ENCODE measurements at regions not wholly inside any gene's neighbourhood (a gene's known extent, or its start where the extent isn't known, plus 50 kb on each side); places are given as distances from the start of the nearest gene placed in this dataset.

DNA sequence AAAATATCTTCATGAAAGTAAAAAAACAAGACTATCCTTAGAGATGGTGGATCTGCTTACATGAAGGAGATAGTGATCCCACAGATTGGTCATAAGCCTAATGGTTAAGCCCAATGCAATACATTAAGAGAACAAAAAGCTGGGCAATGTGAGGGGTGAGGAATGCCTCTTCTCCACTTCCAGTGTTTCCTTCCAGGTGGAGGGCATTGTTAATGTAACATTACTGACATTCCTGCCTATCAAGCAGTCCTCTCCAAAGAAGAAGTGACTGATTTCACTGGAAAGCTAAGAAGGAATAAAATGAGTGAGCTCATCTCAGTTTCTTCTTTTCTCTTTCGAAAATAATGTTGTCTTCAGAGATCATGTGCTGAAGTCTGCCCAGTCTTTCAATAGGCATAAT lies 207.8 kb downstream of the RAB38 start:
- no peaks in the 10 kb centered on the region for H3K4me1 ChIP-seq
- intact Hi-C loops (cut with DNase I; ENCODE audit: low total_unique reads) (no loop called here), in situ Hi-C loops (cut with MboI; ENCODE audit: low sequenced_read_pairs in 4 of 4) (loop anchor here in 1 of 4 donors (25.0 kb wide), 1 partner anchor 95 kb away; no protein-coding TSS in a partner anchor)
- no peaks in the 10 kb centered on the region for H3K9me3 ChIP-seq
- TF ChIP-seq POLR2A (IDR thresholded peaks at IDR 0.05) = no peak
- no peak for TF ChIP-seq CTCF (IDR thresholded peaks at IDR 0.05 in 4 of 5, conservative IDR thresholded peaks at IDR 0.05 in 1 of 5)
- DNase-seq (no peak), ATAC-seq (no peak)
- H3K36me3 ChIP-seq = no peaks in the 10 kb centered on the region
- no peak overlapping the region for H3K27ac ChIP-seq
- H3K4me3 ChIP-seq = no peak overlapping the region
- H3K27me3 ChIP-seq = no peaks in the 10 kb centered on the region

DNA sequence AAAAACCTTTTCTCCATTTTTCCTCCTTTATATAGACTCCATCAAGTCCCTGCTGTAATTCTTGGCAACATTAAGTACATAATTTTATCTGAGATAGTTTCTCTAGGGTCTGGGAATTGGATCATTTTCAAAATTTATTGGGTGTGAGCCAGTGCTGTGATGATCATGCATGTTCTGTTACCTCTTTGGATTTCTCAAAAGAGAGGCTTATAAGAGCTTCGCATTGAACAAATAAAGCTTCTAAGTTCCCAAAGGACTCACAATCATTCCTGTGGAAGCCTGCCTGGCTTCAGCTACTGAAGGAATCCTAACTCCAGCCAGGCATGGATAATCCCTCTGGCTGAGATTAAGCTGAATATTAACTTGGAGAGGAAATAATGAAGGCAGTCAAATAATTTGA lies 208.5 kb downstream of the RAB38 start:
- H3K9me3 ChIP-seq = no peaks in the 10 kb centered on the region
- H3K4me1 ChIP-seq = no peaks in the 10 kb centered on the region
- ATAC-seq (no peak), DNase-seq (no peak)
- no peak overlapping the region for H3K27ac ChIP-seq
- intact Hi-C loops (cut with DNase I; ENCODE audit: low total_unique reads) = no loop called here
- in situ Hi-C loops (cut with MboI; ENCODE audit: low sequenced_read_pairs in 4 of 4) = loop anchor here in 1 of 4 donors (25.0 kb wide), 1 partner anchor 96 kb away; no protein-coding TSS in a partner anchor
- no peaks in the 10 kb centered on the region for H3K36me3 ChIP-seq
- H3K4me3 ChIP-seq = no peak overlapping the region
- no peak for TF ChIP-seq POLR2A (IDR thresholded peaks at IDR 0.05)
- no peak for TF ChIP-seq CTCF (IDR thresholded peaks at IDR 0.05 in 4 of 5, conservative IDR thresholded peaks at IDR 0.05 in 1 of 5)
- H3K27me3 ChIP-seq = no peaks in the 10 kb centered on the region

DNA sequence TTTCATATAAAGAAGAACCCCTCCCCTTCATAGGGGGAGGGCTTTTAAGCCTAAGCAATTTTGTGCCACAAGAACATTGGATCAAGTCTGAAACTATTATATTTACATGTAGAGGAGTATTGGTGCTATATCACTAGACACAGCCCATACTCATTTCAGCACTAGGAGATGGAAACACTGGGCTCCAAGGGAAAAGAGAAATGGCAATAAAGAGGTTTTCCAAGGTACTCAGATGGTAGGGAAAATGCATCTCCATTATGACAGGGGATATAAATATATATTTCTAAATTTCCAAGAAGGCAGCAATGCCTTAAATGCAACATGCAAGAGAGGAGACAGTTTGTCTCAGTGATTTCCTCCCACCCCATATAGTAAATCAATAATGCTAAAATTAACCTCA lies 209.0 kb downstream of the RAB38 start:
- TF ChIP-seq CTCF (IDR thresholded peaks at IDR 0.05 in 4 of 5, conservative IDR thresholded peaks at IDR 0.05 in 1 of 5) = no peak
- no peak for TF ChIP-seq POLR2A (IDR thresholded peaks at IDR 0.05)
- H3K27ac ChIP-seq = no peak overlapping the region
- no peaks in the 10 kb centered on the region for H3K27me3 ChIP-seq
- intact Hi-C loops (cut with DNase I; ENCODE audit: low total_unique reads) (no loop called here), in situ Hi-C loops (cut with MboI; ENCODE audit: low sequenced_read_pairs in 4 of 4) (loop anchor here in 1 of 4 donors (25.0 kb wide), 1 partner anchor 96 kb away; no protein-coding TSS in a partner anchor)
- no peak for ATAC-seq
- H3K4me3 ChIP-seq = no peak overlapping the region
- DNase-seq = no peak
- H3K36me3 ChIP-seq = no peaks in the 10 kb centered on the region
- no peaks in the 10 kb centered on the region for H3K4me1 ChIP-seq
- H3K9me3 ChIP-seq = no peaks in the 10 kb centered on the region

DNA sequence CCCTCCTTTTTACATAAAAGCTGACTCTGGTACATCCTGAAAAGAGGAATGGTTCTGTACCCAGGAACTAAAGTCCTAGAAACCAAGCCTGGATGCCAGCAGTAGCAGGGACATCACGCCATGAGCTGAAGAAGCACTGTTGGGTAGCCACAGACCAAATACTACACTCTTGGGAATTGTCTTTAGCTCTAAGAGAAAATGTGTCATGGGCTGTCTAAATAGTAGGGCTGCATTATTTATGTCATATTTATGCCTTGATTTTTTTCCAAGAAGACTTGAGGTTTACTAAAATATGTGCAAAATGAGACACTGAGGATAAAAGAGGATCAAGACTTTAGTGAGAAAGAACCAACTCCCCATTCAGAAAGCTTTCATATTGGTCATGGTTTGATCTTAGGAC lies 213.6 kb downstream of the RAB38 start:
- intact Hi-C loops (cut with DNase I; ENCODE audit: low total_unique reads) (no loop called here), in situ Hi-C loops (cut with MboI; ENCODE audit: low sequenced_read_pairs in 4 of 4) (loop anchor here in 1 of 4 donors (25.0 kb wide), 1 partner anchor 101 kb away; no protein-coding TSS in a partner anchor)
- TF ChIP-seq POLR2A (IDR thresholded peaks at IDR 0.05) (no peak), CTCF (IDR thresholded peaks at IDR 0.05 in 4 of 5, conservative IDR thresholded peaks at IDR 0.05 in 1 of 5) (no peak)
- no peaks in the 10 kb centered on the region for H3K4me1 ChIP-seq
- H3K4me3 ChIP-seq = no peak overlapping the region
- ATAC-seq (no peak), DNase-seq (no peak)
- no peaks in the 10 kb centered on the region for H3K27me3 ChIP-seq
- H3K36me3 ChIP-seq = no peaks in the 10 kb centered on the region
- no peak overlapping the region for H3K27ac ChIP-seq
- H3K9me3 ChIP-seq = no peaks in the 10 kb centered on the region

- Histone ChIP-seq H3K27ac (no peak overlapping the region), H3K36me3 (no peaks in the 10 kb centered on the region), H3K9me3 (no peaks in the 10 kb centered on the region), H3K27me3 (peaks cover 0 to 2% (median 0%) of the 10 kb centered on the region in 3 donors), H3K4me3 (no peak overlapping the region), H3K4me1 (no peaks in the 10 kb centered on the region)
- ATAC-seq (no peak), DNase-seq (no peak)
- intact Hi-C loops (cut with DNase I; ENCODE audit: low total_unique reads) = no loop called here
- no peak for TF ChIP-seq CTCF (IDR thresholded peaks at IDR 0.05 in 4 of 5, conservative IDR thresholded peaks at IDR 0.05 in 1 of 5)
- TF ChIP-seq POLR2A (IDR thresholded peaks at IDR 0.05) = no peak
- in situ Hi-C loops (cut with MboI; ENCODE audit: low sequenced_read_pairs in 4 of 4) = loop anchor here in 1 of 4 donors (25.0 kb wide), 1 partner anchor 104 kb away; no protein-coding TSS in a partner anchor
Measured at GRCh38 chr11:87957961-87958360, 217.3 kb downstream of the RAB38 start.
